AG04450 (cell line): ENCODE measurements at regions not wholly inside any gene's neighbourhood (a gene's known extent, or its start where the extent isn't known, plus 50 kb on each side); places are given as distances from the start of the nearest gene placed in this dataset.

Experiments used
- CTCF ChIA-PET: fragments of 300-600, 350-600 bp; formaldehyde crosslinking; extraction: SDS; loops from one replicate; lab custom pipeline; 2022; ENCODE audit warnings: antibody characterized with exemption, inconsistent platforms; lab: Charles Lee
- POLR2A ChIA-PET: fragments of 350-600 bp; formaldehyde crosslinking; extraction: SDS; loops from one replicate; lab custom pipeline; 2021; ENCODE audit warnings: antibody characterized with exemption, inconsistent platforms; lab: Yijun Ruan, JAX
- DNase-seq: peaks from one replicate; pipeline ENCODE4 v3.0.0-alpha.2; 2011; ENCODE audit warnings: low read depth, low spot score
- H3K27ac ChIP-seq: one replicate; pipeline ENCODE4 v1.5.1; 2012; ENCODE audit warnings: low read depth, low read length, control low read depth
- H3K27me3 ChIP-seq: one replicate; pipeline ENCODE4 v1.6.0; 2012; ENCODE audit warnings: low read length; ENCODE audit not compliant: control insufficient read depth, insufficient read depth
- H3K4me3 ChIP-seq: 2 replicates; pipeline ENCODE4 v1.5.1; 2011; ENCODE audit warnings: mild to moderate bottlenecking, low read depth, low read length, control low read depth
- H3K9me3 ChIP-seq: 2 replicates; pipeline ENCODE4 v1.5.1; 2012; ENCODE audit warnings: low read length; ENCODE audit not compliant: control insufficient read depth, insufficient read depth
- CTCF ChIP-seq: IDR thresholded peaks from 2 replicates; pipeline ENCODE4 v1.5.1; 2011; ENCODE audit warnings: low read depth, low read length, control low read depth, inconsistent platforms

- DNase-seq = peak; percentile 51
- H3K27ac ChIP-seq = peak overlapping the region; percentile 80
- peak overlapping the region; percentile 29 for H3K4me3 ChIP-seq
- ChIA-PET CTCF (no interaction called here), POLR2A (interaction anchor here (0.7 kb wide), 1 partner anchor 119 kb away, joined by 3 read pairs; no protein-coding TSS in a partner anchor)
- H3K9me3 ChIP-seq = no peaks in the 10 kb centered on the region
- peaks cover 2% of the 10 kb centered on the region for H3K27me3 ChIP-seq
- no peak for TF ChIP-seq CTCF
Measured at GRCh38 chr3:72274493-72275330, 489.8 kb upstream of the PROK2 start.

- DNase-seq = peak; percentile 80
- H3K27ac ChIP-seq = peak overlapping the region; percentile 80
- H3K27me3 ChIP-seq = peaks cover 2% of the 10 kb centered on the region
- CTCF ChIA-PET = interaction anchor here (0.7 to 1.2 kb wide), 2 partner anchors 13 to 398 kb away, joined by 3 read pairs; no protein-coding TSS in a partner anchor
- H3K9me3 ChIP-seq = no peaks in the 10 kb centered on the region
- H3K4me3 ChIP-seq = no peak overlapping the region
- POLR2A ChIA-PET = interaction anchor here (0.7 kb wide), 2 partner anchors 127 to 174 kb away, joined by 3 to 4 read pairs; no protein-coding TSS in a partner anchor
- no peak for TF ChIP-seq CTCF
Measured at GRCh38 chr3:72273615-72274014, 488.7 kb upstream of the PROK2 start.

- POLR2A ChIA-PET = no interaction called here
- H3K27me3 ChIP-seq = no peaks in the 10 kb centered on the region
- no peak for DNase-seq
- no peak overlapping the region for H3K27ac ChIP-seq
- TF ChIP-seq CTCF = no peak
- CTCF ChIA-PET = no interaction called here
- no peak overlapping the region for H3K4me3 ChIP-seq
- H3K9me3 ChIP-seq = no peaks in the 10 kb centered on the region
Measured at GRCh38 chr3:72272356-72272755, 487.4 kb upstream of the PROK2 start.

- Histone ChIP-seq H3K9me3 (no peaks in the 10 kb centered on the region), H3K27ac (no peak overlapping the region), H3K4me3 (no peak overlapping the region), H3K27me3 (no peaks in the 10 kb centered on the region)
- no peak for DNase-seq
- no peak for TF ChIP-seq CTCF
- ChIA-PET CTCF (no interaction called here), POLR2A (no interaction called here)
Measured at GRCh38 chr3:72271923-72272322, 487.0 kb upstream of the PROK2 start.

- POLR2A ChIA-PET = no interaction called here
- Histone ChIP-seq H3K27ac (no peak overlapping the region), H3K4me3 (no peak overlapping the region), H3K9me3 (no peaks in the 10 kb centered on the region), H3K27me3 (no peaks in the 10 kb centered on the region)
- no peak for DNase-seq
- no peak for TF ChIP-seq CTCF
- CTCF ChIA-PET = interaction anchor here (1.6 kb wide), 1 partner anchor 396 kb away, joined by 4 read pairs; no protein-coding TSS in a partner anchor
Measured at GRCh38 chr3:72271216-72271615, 486.3 kb upstream of the PROK2 start.
